Activated naive CD4-positive, alpha-beta T cell treated with anti-CD3 and anti-CD28 coated beads for 36 hours (primary cell): ENCODE measurements at regions not wholly inside any gene's neighbourhood (a gene's known extent, or its start where the extent isn't known, plus 50 kb on each side); places are given as distances from the start of the nearest gene placed in this dataset.

Source experiments
- CTCF ChIA-PET: fragments of 350-600 bp; sonication (Branson Sonifier 250); formaldehyde crosslinking; loops from one replicate; lab custom pipeline; 2021; ENCODE audit warnings: antibody characterized with exemption; lab: Charles Lee
- DNase-seq: peaks from one replicate; pipeline ENCODE4 v3.0.0-alpha.2; 2020
- H3K27ac Mint-ChIP-seq: one replicate; pipeline ENCODE4 v1.8.0; 2021; ENCODE audit warnings: mild to moderate bottlenecking, mixed read lengths
- H3K27me3 Mint-ChIP-seq: one replicate; pipeline ENCODE4 v1.8.0; 2021; ENCODE audit warnings: low read depth, mixed read lengths
- H3K36me3 Mint-ChIP-seq: one replicate; pipeline ENCODE4 v1.8.0; 2021; ENCODE audit warnings: low read depth, mixed read lengths
- H3K4me1 Mint-ChIP-seq: one replicate; pipeline ENCODE4 v1.8.0; 2021; ENCODE audit warnings: low read depth, mixed read lengths
- H3K4me3 Mint-ChIP-seq: one replicate; pipeline ENCODE4 v1.8.0; 2021; ENCODE audit warnings: mild to moderate bottlenecking, moderate library complexity, mixed read lengths
- H3K9me3 Mint-ChIP-seq: one replicate; pipeline ENCODE4 v1.8.0; 2021; ENCODE audit warnings: mixed read lengths
- intact Hi-C: fragments of 100-400 bp; cut with micrococcal nuclease; formaldehyde crosslinking; loops from one replicate; pipeline ENCODE4 v1.15.1; 2023

- CTCF ChIA-PET: no interaction called here
- Mint-ChIP-seq H3K27ac (no peak overlapping the region), H3K27me3 (no peaks in the 10 kb centered on the region), H3K4me3 (no peak overlapping the region), H3K9me3 (no peaks in the 10 kb centered on the region), H3K4me1 (no peaks in the 10 kb centered on the region), H3K36me3 (no peaks in the 10 kb centered on the region)
- intact Hi-C loops: no loop called here
- DNase-seq: no peak
These were observed 214.6 kb downstream of the FLRT2 start for GRCh38 chr14:85744573-85744972.

GRCh38 chr14:85732031-85732430, 202.1 kb downstream of the FLRT2 start:
- Mint-ChIP-seq H3K27me3 (no peaks in the 10 kb centered on the region), H3K4me1 (no peaks in the 10 kb centered on the region), H3K4me3 (no peak overlapping the region), H3K36me3 (no peaks in the 10 kb centered on the region), H3K9me3 (no peaks in the 10 kb centered on the region), H3K27ac (no peak overlapping the region)
- no peak for DNase-seq
- intact Hi-C loops: no loop called here
- CTCF ChIA-PET: no interaction called here

- H3K4me1 Mint-ChIP-seq: no peaks in the 10 kb centered on the region
- H3K9me3 Mint-ChIP-seq: no peaks in the 10 kb centered on the region
- DNase-seq: no peak
- H3K36me3 Mint-ChIP-seq: no peaks in the 10 kb centered on the region
- no peak overlapping the region for H3K27ac Mint-ChIP-seq
- no peaks in the 10 kb centered on the region for H3K27me3 Mint-ChIP-seq
- no peak overlapping the region for H3K4me3 Mint-ChIP-seq
- CTCF ChIA-PET: no interaction called here
- intact Hi-C loops: no loop called here
These were observed 201.2 kb downstream of the FLRT2 start for GRCh38 chr14:85731186-85731585.

GRCh38 chr14:85728476-85729065, 198.6 kb downstream of the FLRT2 start:
- Mint-ChIP-seq H3K9me3 (no peaks in the 10 kb centered on the region), H3K27ac (no peak overlapping the region), H3K36me3 (no peaks in the 10 kb centered on the region), H3K4me3 (no peak overlapping the region), H3K4me1 (no peaks in the 10 kb centered on the region), H3K27me3 (no peaks in the 10 kb centered on the region)
- CTCF ChIA-PET: no interaction called here
- no peak for DNase-seq
- intact Hi-C loops: loop anchor here (10.0 kb wide), 1 partner anchor 326 kb away; no protein-coding TSS in a partner anchor

GRCh38 chr14:85714069-85714468, 184.1 kb downstream of the FLRT2 start:
- Mint-ChIP-seq H3K4me3 (no peak overlapping the region), H3K36me3 (no peaks in the 10 kb centered on the region), H3K27ac (no peak overlapping the region), H3K27me3 (no peaks in the 10 kb centered on the region), H3K9me3 (peaks cover 5% of the 10 kb centered on the region), H3K4me1 (no peaks in the 10 kb centered on the region)
- no peak for DNase-seq
- CTCF ChIA-PET: no interaction called here
- intact Hi-C loops: no loop called here

- no peak overlapping the region for H3K4me3 Mint-ChIP-seq
- H3K9me3 Mint-ChIP-seq: no peaks in the 10 kb centered on the region
- no peaks in the 10 kb centered on the region for H3K4me1 Mint-ChIP-seq
- intact Hi-C loops: no loop called here
- H3K27ac Mint-ChIP-seq: no peak overlapping the region
- no peaks in the 10 kb centered on the region for H3K36me3 Mint-ChIP-seq
- CTCF ChIA-PET: no interaction called here
- no peak for DNase-seq
- H3K27me3 Mint-ChIP-seq: no peaks in the 10 kb centered on the region
These were observed 181.7 kb downstream of the FLRT2 start for GRCh38 chr14:85711620-85712019.
